Psoas muscle (tissue), 7 donors: ENCODE measurements at regions not wholly inside any gene's neighbourhood (a gene's known extent, or its start where the extent isn't known, plus 50 kb on each side); places are given as distances from the start of the nearest gene placed in this dataset.

Experiments
- ATAC-seq, 4 donors: fragments of 200-7000 bp; cut with Tn5 transposase; one replicate each; pipeline ENCODE4 v1.9.1; 2020; ENCODE audit warnings: moderate library complexity in 3 of 4, mild to moderate bottlenecking in 2 of 4
- DNase-seq, 2 donors: peaks; one replicate each; pipeline ENCODE4 v3.0.0-alpha.2; 2020
- H3K27ac ChIP-seq: fragments of 200-600 bp; one replicate; pipeline ENCODE4 v1.8.0; 2022
- H3K27me3 ChIP-seq, 3 donors: fragments of 200-600 bp in 1 of 3; one replicate each; pipeline versions ENCODE4 v1.6.1 to v1.8.0; 2013 to 2022; ENCODE audit warnings: low read length in 2 of 3, mild to moderate bottlenecking in 2 of 3, moderate library complexity in 1 of 3; ENCODE audit not compliant: insufficient read depth in 3 of 3
- H3K36me3 ChIP-seq, 2 donors: fragments of 200-600 bp in 1 of 2; one replicate each; pipeline versions ENCODE4 v1.6.1 to v1.8.0; 2013 to 2022; ENCODE audit warnings: low read depth in 1 of 2, mild to moderate bottlenecking in 1 of 2, moderate library complexity in 1 of 2; ENCODE audit not compliant: insufficient read depth in 1 of 2
- H3K4me1 ChIP-seq: fragments of 200-600 bp; one replicate; pipeline ENCODE4 v1.8.0; 2022
- H3K4me3 ChIP-seq: fragments of 200-600 bp; one replicate; pipeline ENCODE4 v1.8.0; 2022; ENCODE audit warnings: mild to moderate bottlenecking
- H3K9me3 ChIP-seq: fragments of 200-600 bp; one replicate; pipeline ENCODE4 v1.8.0; 2022
- CTCF ChIP-seq: fragments of 200-600 bp; IDR thresholded peaks from one replicate; pipeline ENCODE4 v1.8.0; 2022; ENCODE audit warnings: antibody characterized with exemption
- WGBS, 3 donors: extraction: QIAGEN DNeasy Blood & Tissue Kit; methylation state at CpG; one replicate each; pipeline versions ENCODE4 v1.1.6 to v1.1.7; 2013; 5-methylcytosine and 5-hydroxymethylcytosine counted together
- intact Hi-C, 2 donors: fragments of 100-400 bp; cut with DNase I; formaldehyde crosslinking; loops; one replicate each; pipeline versions ENCODE4 v1.11.0 to v1.14.2; 2022
- donor health status: healthy with polysubstance abuse.
- donor health status: DM: no; HTN: no; CAD: no; lungs with moderate emphysema.
- donor health status: Bipolar disorder and iron deficiency.
- donor health status: healthy.
- donor health status: DM: yes; HTN: yes; CAD: no.
- donor health status: DM: no; HTN: no; CAD: no.
- donor health status: DM: yes; HTN: yes; CAD: no.

- WGBS, 3 donors: 53 to 61% (median 54%) methylated on average over 1 of the region's 1 CpG
- H3K27me3 ChIP-seq: no peaks in the 10 kb centered on the region
- H3K4me3 ChIP-seq: no peak overlapping the region
- H3K4me1 ChIP-seq: no peaks in the 10 kb centered on the region
- no peak for ATAC-seq
- H3K9me3 ChIP-seq: no peaks in the 10 kb centered on the region
- no peak overlapping the region for H3K27ac ChIP-seq
- DNase-seq: no peak
- intact Hi-C loops: no loop called here
- TF ChIP-seq CTCF: no peak
- no peaks in the 10 kb centered on the region for H3K36me3 ChIP-seq
Measured at GRCh38 chr1:172801771-172802322, 142.9 kb downstream of the FASLG start.

GRCh38 chr1:172809750-172810149 lies 150.8 kb downstream of the FASLG start:
- no peaks in the 10 kb centered on the region for H3K36me3 ChIP-seq
- DNase-seq (no peak), ATAC-seq (no peak)
- no peaks in the 10 kb centered on the region for H3K9me3 ChIP-seq
- no peak overlapping the region for H3K4me3 ChIP-seq
- no peaks in the 10 kb centered on the region for H3K27me3 ChIP-seq
- 88 to 98% (median 96%) methylated on average over 1 of the region's 1 CpG for WGBS, 3 donors
- no peak for TF ChIP-seq CTCF
- no peak overlapping the region for H3K27ac ChIP-seq
- intact Hi-C loops: no loop called here
- H3K4me1 ChIP-seq: no peaks in the 10 kb centered on the region

- DNase-seq (no peak), ATAC-seq (no peak)
- H3K9me3 ChIP-seq: no peaks in the 10 kb centered on the region
- no peaks in the 10 kb centered on the region for H3K36me3 ChIP-seq
- intact Hi-C loops: no loop called here
- no peak for TF ChIP-seq CTCF
- H3K27me3 ChIP-seq: no peaks in the 10 kb centered on the region
- no peak overlapping the region for H3K4me3 ChIP-seq
- no peaks in the 10 kb centered on the region for H3K4me1 ChIP-seq
- no peak overlapping the region for H3K27ac ChIP-seq
Measured at GRCh38 chr1:172810480-172811175, 151.7 kb downstream of the FASLG start.

- Histone ChIP-seq H3K27ac (no peak overlapping the region), H3K4me3 (no peak overlapping the region), H3K27me3 (no peaks in the 10 kb centered on the region), H3K9me3 (no peaks in the 10 kb centered on the region), H3K36me3 (no peaks in the 10 kb centered on the region), H3K4me1 (no peaks in the 10 kb centered on the region)
- intact Hi-C loops: no loop called here
- ATAC-seq (no peak), DNase-seq (no peak)
- TF ChIP-seq CTCF: no peak
Measured at GRCh38 chr1:172811694-172812093, 152.8 kb downstream of the FASLG start.

- DNase-seq (no peak), ATAC-seq (no peak)
- Histone ChIP-seq H3K4me3 (no peak overlapping the region), H3K36me3 (no peaks in the 10 kb centered on the region), H3K27ac (no peak overlapping the region), H3K9me3 (no peaks in the 10 kb centered on the region), H3K27me3 (no peaks in the 10 kb centered on the region), H3K4me1 (no peaks in the 10 kb centered on the region)
- intact Hi-C loops: no loop called here
- TF ChIP-seq CTCF: no peak
Measured at GRCh38 chr1:172812118-172812517, 153.2 kb downstream of the FASLG start.
